ENCODE measurements at regions not wholly inside any gene's neighbourhood (a gene's known extent, or its start where the extent isn't known, plus 50 kb on each side); places are given as distances from the start of the nearest gene placed in this dataset.
A peak's percentile ranks its signal among the peaks of the same experiment; 100 is the strongest.

- Mint-ChIP-seq H3K4me3 (no peak overlapping the region), H3K27me3 (peaks cover 11% of the 10 kb centered on the region), H3K36me3 (ENCODE audit: low read depth) (no peaks in the 10 kb centered on the region), H3K27ac (no peak overlapping the region), H3K4me1 (peaks cover 12% of the 10 kb centered on the region), H3K9me3 (ENCODE audit: low read depth) (peaks cover 8% of the 10 kb centered on the region)
- intact Hi-C loops (cut with DNase I, micrococcal nuclease) = no loop called here
- CTCF ChIA-PET = no interaction called here
- POLR2A ChIA-PET = no interaction called here
- ATAC-seq (peak; percentile 100), DNase-seq (peak; percentile 64)
Measured at GRCh38 chr14:66228267-66228970, 257.8 kb upstream of the CCDC196 start.

DNA sequence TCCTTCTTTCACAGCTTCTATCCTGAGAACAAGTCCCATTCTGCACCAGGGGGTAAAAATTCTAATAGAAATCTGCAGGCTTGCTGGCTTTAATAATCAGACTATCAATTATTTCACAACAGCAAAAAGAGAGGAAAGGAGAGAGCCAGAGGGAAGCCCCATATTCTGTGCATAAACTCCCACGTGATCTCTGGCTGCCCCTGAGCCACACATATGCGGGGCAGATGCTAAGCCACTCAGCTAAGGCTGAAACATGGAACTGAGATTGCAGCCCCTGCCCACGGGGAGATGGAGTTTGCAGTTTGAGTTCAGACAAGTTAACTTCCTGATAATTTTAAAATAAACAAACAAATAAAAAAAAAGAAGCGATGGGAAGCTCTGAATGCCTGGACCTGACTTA lies 254.4 kb upstream of the CCDC196 start:
- Mint-ChIP-seq H3K4me3 (no peak overlapping the region), H3K36me3 (ENCODE audit: low read depth) (no peaks in the 10 kb centered on the region), H3K9me3 (ENCODE audit: low read depth) (peaks cover 8% of the 10 kb centered on the region), H3K4me1 (peaks cover 12% of the 10 kb centered on the region), H3K27me3 (peaks cover 13% of the 10 kb centered on the region), H3K27ac (no peak overlapping the region)
- CTCF ChIA-PET = interaction anchor here (0.7 kb wide), 1 partner anchor 61 kb away, joined by 4 read pairs; no protein-coding TSS in a partner anchor
- ATAC-seq (no peak), DNase-seq (no peak)
- POLR2A ChIA-PET = no interaction called here
- intact Hi-C loops (cut with DNase I, micrococcal nuclease) = no loop called here

- Mint-ChIP-seq H3K4me3 (no peak overlapping the region), H3K27me3 (peaks cover 13% of the 10 kb centered on the region), H3K36me3 (ENCODE audit: low read depth) (no peaks in the 10 kb centered on the region), H3K4me1 (peaks cover 1% of the 10 kb centered on the region), H3K27ac (no peak overlapping the region), H3K9me3 (ENCODE audit: low read depth) (no peaks in the 10 kb centered on the region)
- CTCF ChIA-PET = interaction anchor here (1.2 kb wide), 1 partner anchor 17 kb away, joined by 4 read pairs; no protein-coding TSS in a partner anchor
- DNase-seq (no peak), ATAC-seq (no peak)
- POLR2A ChIA-PET = no interaction called here
- intact Hi-C loops (cut with DNase I, micrococcal nuclease) = no loop called here
Measured at GRCh38 chr14:66233591-66233990, 252.6 kb upstream of the CCDC196 start.

DNA sequence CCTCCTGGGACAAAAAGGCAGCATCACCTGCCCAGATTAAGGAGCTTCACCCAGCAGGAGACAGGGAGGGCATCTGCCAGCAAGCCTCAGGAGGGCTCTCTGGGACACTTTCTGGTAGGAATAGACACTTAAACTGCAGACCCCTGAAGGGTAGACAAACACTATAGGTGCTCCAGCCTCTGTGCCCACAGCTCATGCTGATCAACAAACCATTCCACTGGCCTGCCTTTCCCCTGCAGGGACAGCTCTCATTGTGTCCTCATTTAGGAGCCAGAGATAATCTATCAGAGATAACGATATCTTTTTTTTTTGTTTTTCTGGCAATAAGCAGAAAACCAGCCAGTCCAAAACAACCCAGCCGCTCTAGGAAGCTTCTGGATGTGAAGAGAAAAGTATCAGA lies 251.8 kb upstream of the CCDC196 start:
- intact Hi-C loops (cut with DNase I, micrococcal nuclease) = no loop called here
- no peak overlapping the region for H3K4me3 Mint-ChIP-seq
- H3K36me3 Mint-ChIP-seq (ENCODE audit: low read depth) = no peaks in the 10 kb centered on the region
- H3K27ac Mint-ChIP-seq = no peak overlapping the region
- H3K9me3 Mint-ChIP-seq (ENCODE audit: low read depth) = no peaks in the 10 kb centered on the region
- ChIA-PET CTCF (interaction anchor here (0.6 to 1.2 kb wide), 2 partner anchors 17 to 108 kb away, joined by 3 to 4 read pairs; no protein-coding TSS in a partner anchor), POLR2A (no interaction called here)
- ATAC-seq (no peak), DNase-seq (no peak)
- peaks cover 14% of the 10 kb centered on the region for H3K27me3 Mint-ChIP-seq
- H3K4me1 Mint-ChIP-seq = no peaks in the 10 kb centered on the region

DNA sequence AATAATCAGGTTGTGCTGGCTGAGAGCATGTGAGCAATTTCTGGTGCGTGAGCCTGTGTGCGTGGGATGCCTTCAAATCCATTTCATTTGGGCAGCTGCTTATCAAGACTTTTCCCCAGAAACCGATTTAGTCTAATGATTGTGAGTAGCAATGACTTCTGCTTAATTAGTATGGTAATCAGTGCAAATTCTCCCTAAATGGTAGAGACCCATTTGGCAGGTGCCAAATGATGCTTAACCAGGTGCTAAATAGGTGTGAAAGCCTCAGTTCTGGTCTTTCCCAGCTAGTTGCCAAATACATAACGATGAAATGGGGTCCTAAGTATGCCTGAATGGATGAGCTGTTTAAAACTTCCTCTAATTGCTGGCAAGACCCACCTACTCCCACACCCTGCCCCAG lies 248.4 kb upstream of the CCDC196 start:
- ATAC-seq (no peak), DNase-seq (no peak)
- Mint-ChIP-seq H3K27me3 (peaks cover 8% of the 10 kb centered on the region), H3K27ac (no peak overlapping the region), H3K9me3 (ENCODE audit: low read depth) (no peaks in the 10 kb centered on the region), H3K4me3 (no peak overlapping the region), H3K4me1 (peaks cover 2% of the 10 kb centered on the region), H3K36me3 (ENCODE audit: low read depth) (no peaks in the 10 kb centered on the region)
- intact Hi-C loops (cut with DNase I, micrococcal nuclease) = no loop called here
- ChIA-PET POLR2A (no interaction called here), CTCF (interaction anchor here (0.5 kb wide), 1 partner anchor 280 kb away, joined by 3 read pairs; no protein-coding TSS in a partner anchor)

- DNase-seq = no peak
- no peaks in the 10 kb centered on the region for H3K36me3 Mint-ChIP-seq (ENCODE audit: low read depth)
- intact Hi-C loops (cut with DNase I, micrococcal nuclease) = no loop called here
- peaks cover 2% of the 10 kb centered on the region for H3K4me1 Mint-ChIP-seq
- ChIA-PET POLR2A (no interaction called here), CTCF (no interaction called here)
- H3K27me3 Mint-ChIP-seq = peaks cover 4% of the 10 kb centered on the region
- H3K27ac Mint-ChIP-seq = no peak overlapping the region
- no peak overlapping the region for H3K4me3 Mint-ChIP-seq
- ATAC-seq = no peak
- H3K9me3 Mint-ChIP-seq (ENCODE audit: low read depth) = no peaks in the 10 kb centered on the region
Measured at GRCh38 chr14:66238969-66239368, 247.2 kb upstream of the CCDC196 start.

DNA sequence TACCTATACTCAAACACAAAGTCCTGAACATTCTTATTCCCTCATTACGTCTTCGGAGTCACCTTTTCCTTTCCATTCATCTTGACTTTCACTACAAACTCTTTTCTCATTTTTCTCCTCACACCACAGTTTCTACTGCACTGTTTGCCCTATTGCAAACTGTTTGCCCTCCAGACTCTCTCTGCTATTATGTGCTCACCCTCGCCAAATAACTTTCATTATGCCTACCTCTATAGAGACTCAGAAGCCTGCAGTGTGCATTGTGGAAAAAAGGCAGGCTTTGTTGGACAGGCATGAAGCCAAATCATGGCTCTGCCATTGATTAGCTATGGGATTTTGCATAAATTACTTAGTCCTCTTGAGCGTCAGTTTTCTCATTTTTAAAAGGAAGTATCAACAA lies 246.6 kb upstream of the CCDC196 start:
- Mint-ChIP-seq H3K27me3 (peaks cover 4% of the 10 kb centered on the region), H3K36me3 (ENCODE audit: low read depth) (no peaks in the 10 kb centered on the region)

DNA sequence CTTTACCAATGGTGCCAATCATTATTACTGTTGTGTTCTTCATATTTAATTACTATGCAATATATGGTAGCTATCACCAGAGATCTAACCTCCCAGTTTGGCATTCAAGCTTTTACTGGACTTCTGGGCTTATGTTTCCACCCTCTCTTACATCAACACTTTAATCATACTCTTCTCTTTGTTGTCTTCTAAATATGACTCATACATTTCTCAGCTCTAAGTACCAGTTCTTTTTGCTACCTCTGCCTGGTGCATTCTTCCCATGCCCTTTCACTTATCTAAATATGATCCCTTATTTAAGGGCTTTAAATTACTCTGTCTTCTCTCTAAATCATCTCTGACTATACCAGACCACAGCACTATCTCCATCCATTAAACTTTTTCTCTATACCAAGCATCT lies 246.1 kb upstream of the CCDC196 start:
- no peak for ATAC-seq
- Mint-ChIP-seq H3K9me3 (ENCODE audit: low read depth) (no peaks in the 10 kb centered on the region), H3K4me1 (peaks cover 2% of the 10 kb centered on the region), H3K27ac (no peak overlapping the region), H3K36me3 (ENCODE audit: low read depth) (no peaks in the 10 kb centered on the region), H3K4me3 (no peak overlapping the region), H3K27me3 (peaks cover 6% of the 10 kb centered on the region)
- DNase-seq = no peak
- intact Hi-C loops (cut with DNase I, micrococcal nuclease) = no loop called here
- POLR2A ChIA-PET = no interaction called here
- CTCF ChIA-PET = interaction anchor here (0.6 kb wide), 1 partner anchor 1047 kb away, joined by 3 read pairs; no protein-coding TSS in a partner anchor

More for the DNA sequence above, 246.6 kb upstream of the CCDC196 start:
- Mint-ChIP-seq H3K4me3 (no peak overlapping the region), H3K4me1 (peaks cover 2% of the 10 kb centered on the region), H3K27ac (no peak overlapping the region), H3K9me3 (ENCODE audit: low read depth) (no peaks in the 10 kb centered on the region)
- intact Hi-C loops (cut with DNase I, micrococcal nuclease) = no loop called here
- POLR2A ChIA-PET = no interaction called here
- no peak for DNase-seq
- no peak for ATAC-seq
- CTCF ChIA-PET = interaction anchor here (0.6 kb wide), 1 partner anchor 1047 kb away, joined by 3 read pairs; no protein-coding TSS in a partner anchor

GRCh38 chr14:66242001-66242400 lies 244.2 kb upstream of the CCDC196 start:
- intact Hi-C loops (cut with DNase I, micrococcal nuclease) = no loop called here
- Mint-ChIP-seq H3K4me3 (no peak overlapping the region), H3K27me3 (peaks cover 6% of the 10 kb centered on the region), H3K36me3 (ENCODE audit: low read depth) (no peaks in the 10 kb centered on the region), H3K9me3 (ENCODE audit: low read depth) (no peaks in the 10 kb centered on the region), H3K4me1 (peaks cover 2% of the 10 kb centered on the region), H3K27ac (no peak overlapping the region)
- CTCF ChIA-PET = interaction anchor here (1.0 to 1.1 kb wide), 2 partner anchors 21 to 172 kb away, joined by 3 to 4 read pairs; no protein-coding TSS in a partner anchor
- DNase-seq (no peak), ATAC-seq (no peak)
- POLR2A ChIA-PET = no interaction called here

GRCh38 chr14:66244834-66245233 lies 241.3 kb upstream of the CCDC196 start:
- ATAC-seq = no peak
- Mint-ChIP-seq H3K9me3 (ENCODE audit: low read depth) (no peaks in the 10 kb centered on the region), H3K4me1 (peaks cover 2% of the 10 kb centered on the region), H3K4me3 (no peak overlapping the region), H3K36me3 (ENCODE audit: low read depth) (no peaks in the 10 kb centered on the region), H3K27ac (no peak overlapping the region), H3K27me3 (peaks cover 5% of the 10 kb centered on the region)
- ChIA-PET CTCF (interaction anchor here (0.7 to 0.9 kb wide), 2 partner anchors 9 to 127 kb away, joined by 3 to 4 read pairs; no protein-coding TSS in a partner anchor), POLR2A (no interaction called here)
- intact Hi-C loops (cut with DNase I, micrococcal nuclease) = no loop called here
- DNase-seq = no peak

- ATAC-seq (no peak), DNase-seq (no peak)
- no peaks in the 10 kb centered on the region for H3K4me1 Mint-ChIP-seq
- H3K27me3 Mint-ChIP-seq = peaks cover 11% of the 10 kb centered on the region
- H3K9me3 Mint-ChIP-seq (ENCODE audit: low read depth) = no peaks in the 10 kb centered on the region
- POLR2A ChIA-PET = no interaction called here
- H3K36me3 Mint-ChIP-seq (ENCODE audit: low read depth) = no peaks in the 10 kb centered on the region
- H3K27ac Mint-ChIP-seq = no peak overlapping the region
- CTCF ChIA-PET = no interaction called here
- no peak overlapping the region for H3K4me3 Mint-ChIP-seq
- intact Hi-C loops (cut with DNase I, micrococcal nuclease) = no loop called here
Measured at GRCh38 chr14:66247662-66248193, 238.4 kb upstream of the CCDC196 start.

DNA sequence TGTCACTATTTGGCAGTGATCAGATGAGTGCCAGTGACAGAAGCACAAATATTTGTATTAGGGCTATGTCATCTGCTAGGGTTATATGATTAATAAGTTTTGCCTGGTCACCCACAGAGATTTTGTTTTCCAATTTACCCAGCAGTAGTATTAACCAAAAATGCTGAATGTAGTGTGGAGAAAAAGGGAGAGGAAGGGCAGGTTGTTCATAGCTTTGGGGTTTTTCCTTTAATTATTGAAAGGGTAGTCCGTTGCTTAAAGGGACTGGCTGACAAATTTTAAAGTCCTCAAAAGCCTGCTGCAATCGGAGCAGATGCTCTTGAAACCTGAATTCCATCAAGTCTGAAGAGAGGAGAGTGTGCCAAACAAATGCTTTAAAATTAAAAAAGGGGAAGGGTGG lies 237.9 kb upstream of the CCDC196 start:
- Mint-ChIP-seq H3K27me3 (peaks cover 11% of the 10 kb centered on the region), H3K36me3 (ENCODE audit: low read depth) (no peaks in the 10 kb centered on the region), H3K4me1 (no peaks in the 10 kb centered on the region), H3K27ac (no peak overlapping the region), H3K9me3 (ENCODE audit: low read depth) (no peaks in the 10 kb centered on the region), H3K4me3 (no peak overlapping the region)
- no peak for DNase-seq
- ATAC-seq = no peak
- intact Hi-C loops (cut with DNase I, micrococcal nuclease) = no loop called here
- ChIA-PET CTCF (interaction anchor here (0.5 to 0.6 kb wide), 2 partner anchors 11 to 16 kb away, joined by 3 read pairs; no protein-coding TSS in a partner anchor), POLR2A (no interaction called here)
